IPS DF 6.9 (cell line): ENCODE measurements at regions not wholly inside any gene's neighbourhood (a gene's known extent, or its start where the extent isn't known, plus 50 kb on each side); places are given as distances from the start of the nearest gene placed in this dataset.
"Not testable (repeated sequence)": the region's sequence is repeated elsewhere in the genome, so short reads cannot be mapped to it uniquely, and the experiment has no call there.

Experiments used
- DNase-seq: peaks from one replicate; pipeline ENCODE4 v3.0.0-alpha.2; 2013; ENCODE audit warnings: low read depth, low spot score
- H3K27ac ChIP-seq: one replicate; pipeline ENCODE4 v1.5.1; 2013; ENCODE audit warnings: low read length, control low read depth
- H3K27me3 ChIP-seq: 2 replicates; pipeline ENCODE4 v1.6.1; 2013; ENCODE audit warnings: mild to moderate bottlenecking, low read length; ENCODE audit not compliant: control insufficient read depth, insufficient read depth
- H3K36me3 ChIP-seq: 2 replicates; pipeline ENCODE4 v1.6.1; 2013; ENCODE audit warnings: low read length; ENCODE audit not compliant: control insufficient read depth, insufficient read depth
- H3K4me1 ChIP-seq: 2 replicates; pipeline ENCODE4 v1.6.1; 2013; ENCODE audit warnings: low read length; ENCODE audit not compliant: control insufficient read depth, insufficient read depth
- H3K4me3 ChIP-seq: 2 replicates; pipeline ENCODE4 v1.5.1; 2013; ENCODE audit warnings: mild to moderate bottlenecking, low read length
- H3K9me3 ChIP-seq: 2 replicates; pipeline ENCODE4 v1.6.1; 2013; ENCODE audit warnings: low read length, inconsistent platforms; ENCODE audit not compliant: control insufficient read depth, insufficient read depth
- WGBS: extraction: QIAGEN DNeasy Blood & Tissue Kit; methylation state at CpG from one replicate; pipeline ENCODE4 v1.1.7; 2013; ENCODE audit warnings: mixed read lengths, missing lambda C conversion rate; ENCODE audit not compliant: insufficient read length, insufficient coverage; 5-methylcytosine and 5-hydroxymethylcytosine counted together

- not testable (repeated sequence) for H3K4me3 ChIP-seq
These were observed 68.1 kb upstream of the KIF2A start for GRCh38 chr5:62237944-62238343.

GRCh38 chr5:62238584-62238983 is 67.4 kb upstream of the KIF2A start:
- not testable (repeated sequence) for H3K36me3 ChIP-seq, H3K27me3 ChIP-seq, H3K27ac ChIP-seq, DNase-seq, H3K9me3 ChIP-seq, H3K4me3 ChIP-seq, H3K4me1 ChIP-seq
- WGBS = no CpG with 5 or more reads among the region's 3 CpGs

More at GRCh38 chr5:62237944-62238343, 68.1 kb upstream of the KIF2A start:
- DNase-seq, H3K27me3 ChIP-seq, H3K36me3 ChIP-seq, H3K4me1 ChIP-seq, H3K27ac ChIP-seq, H3K9me3 ChIP-seq: not testable (repeated sequence)
- no CpG with 5 or more reads among the region's 2 CpGs for WGBS

- DNase-seq, H3K27me3 ChIP-seq, H3K4me1 ChIP-seq, H3K9me3 ChIP-seq, H3K27ac ChIP-seq, H3K36me3 ChIP-seq, H3K4me3 ChIP-seq: not testable (repeated sequence)
- WGBS = no CpG with 5 or more reads among the region's 3 CpGs
These were observed 65.5 kb upstream of the KIF2A start for GRCh38 chr5:62240494-62240893.

- H3K27ac ChIP-seq, DNase-seq, H3K4me1 ChIP-seq, H3K27me3 ChIP-seq, H3K4me3 ChIP-seq, H3K36me3 ChIP-seq, H3K9me3 ChIP-seq: not testable (repeated sequence)
- no CpG with 5 or more reads among the region's 5 CpGs for WGBS
These were observed 64.0 kb upstream of the KIF2A start for GRCh38 chr5:62242000-62242399.

GRCh38 chr5:62243046-62243445 is 63.0 kb upstream of the KIF2A start:
- H3K4me1 ChIP-seq, H3K27ac ChIP-seq, DNase-seq, H3K27me3 ChIP-seq, H3K36me3 ChIP-seq, H3K9me3 ChIP-seq, H3K4me3 ChIP-seq: not testable (repeated sequence)
- WGBS = no CpG with 5 or more reads among the region's 2 CpGs

- not testable (repeated sequence) for H3K4me1 ChIP-seq, H3K9me3 ChIP-seq, H3K36me3 ChIP-seq, H3K4me3 ChIP-seq, DNase-seq, H3K27ac ChIP-seq, H3K27me3 ChIP-seq
- WGBS = no CpG with 5 or more reads among the region's 6 CpGs
These were observed 57.8 kb upstream of the KIF2A start for GRCh38 chr5:62248192-62248591.

- not testable (repeated sequence) for H3K36me3 ChIP-seq, H3K27me3 ChIP-seq, H3K4me3 ChIP-seq, H3K9me3 ChIP-seq, DNase-seq, H3K4me1 ChIP-seq, H3K27ac ChIP-seq
- WGBS = no CpG with 5 or more reads among the region's 3 CpGs
These were observed 55.9 kb upstream of the KIF2A start for GRCh38 chr5:62250085-62250484.

GRCh38 chr5:62250919-62251318 is 55.1 kb upstream of the KIF2A start:
- H3K27me3 ChIP-seq, H3K36me3 ChIP-seq, H3K9me3 ChIP-seq, H3K27ac ChIP-seq, H3K4me3 ChIP-seq, H3K4me1 ChIP-seq, DNase-seq: not testable (repeated sequence)
- WGBS = no CpG with 5 or more reads among the region's 4 CpGs

GRCh38 chr5:62252519-62252918 is 53.5 kb upstream of the KIF2A start:
- H3K4me1 ChIP-seq, DNase-seq, H3K36me3 ChIP-seq, H3K27me3 ChIP-seq, H3K9me3 ChIP-seq, H3K27ac ChIP-seq, H3K4me3 ChIP-seq: not testable (repeated sequence)
- WGBS = no CpG with 5 or more reads among the region's 2 CpGs

GRCh38 chr5:62255551-62255950 is 50.5 kb upstream of the KIF2A start:
- WGBS = no CpG with 5 or more reads among the region's 1 CpG
- H3K27ac ChIP-seq, H3K27me3 ChIP-seq, DNase-seq, H3K4me1 ChIP-seq, H3K36me3 ChIP-seq, H3K4me3 ChIP-seq, H3K9me3 ChIP-seq: not testable (repeated sequence)

GRCh38 chr5:62256161-62257019 is 49.6 kb upstream of the KIF2A start:
- no CpG with 5 or more reads among the region's 8 CpGs for WGBS
- no peak for DNase-seq
- H3K27me3 ChIP-seq = no peaks in the 10 kb centered on the region
- H3K4me1 ChIP-seq = no peaks in the 10 kb centered on the region
- H3K36me3 ChIP-seq = no peaks in the 10 kb centered on the region
- no peak overlapping the region for H3K27ac ChIP-seq
- H3K4me3 ChIP-seq = no peak overlapping the region
- no peaks in the 10 kb centered on the region for H3K9me3 ChIP-seq
